SK-N-SH (cell line): ENCODE measurements at regions not wholly inside any gene's neighbourhood (a gene's known extent, or its start where the extent isn't known, plus 50 kb on each side); places are given as distances from the start of the nearest gene placed in this dataset.

ENCODE experiments used
- CTCF ChIA-PET: fragments of 300-600, 350-600 bp; formaldehyde crosslinking; extraction: SDS; loops from one replicate; lab custom pipeline; 2021; lab: Yijun Ruan, JAX
- POLR2A ChIA-PET: fragments of 350-600 bp; sonication (Branson Sonifier 250); formaldehyde crosslinking; extraction: SDS; loops from one replicate; lab custom pipeline; 2020; ENCODE audit warnings: antibody characterized with exemption, inconsistent platforms; lab: Yijun Ruan, JAX
- DNase-seq: peaks from one replicate; pipeline ENCODE4 v3.0.0; 2012
- H2AFZ ChIP-seq: fragments of 200-600 bp; sonication (generic); 2 replicates; pipeline ENCODE4 v1.8.1; 2016; ENCODE audit warnings: antibody characterized with exemption, mild to moderate bottlenecking, low read depth
- H3F3A ChIP-seq: fragments of 200-600 bp; sonication (generic); replicated peaks from 2 replicates; pipeline ENCODE3; 2016; ENCODE audit warnings: antibody characterized with exemption, mild to moderate bottlenecking; ENCODE audit not compliant: insufficient read depth
- H3K27ac ChIP-seq, 2 experiments: fragments of 200-500 bp in 1 of 2; fragments of 200-600 bp in 1 of 2; sonication (Bioruptor generic) in 1 of 2; sonication (generic), shearing (Covaris generic) in 1 of 2; 2 replicates each; pipeline versions ENCODE4 v1.5.1 to v1.6.1; 2014 to 2016; ENCODE audit warnings: low read depth in 2 of 2, inconsistent platforms in 1 of 2, low read length in 1 of 2, mild to moderate bottlenecking in 1 of 2, mixed read lengths in 1 of 2
- H3K27me3 ChIP-seq: fragments of 200-600 bp; sonication (generic), shearing (Covaris generic); 2 replicates; pipeline ENCODE4 v1.6.1; 2016; ENCODE audit warnings: mixed run types; ENCODE audit not compliant: insufficient read depth
- H3K36me3 ChIP-seq, 2 experiments: fragments of 200-500 bp in 1 of 2; fragments of 200-600 bp in 1 of 2; sonication (Bioruptor generic) in 1 of 2; sonication (generic) in 1 of 2; replicated peaks in 1 of 2; 2 replicates each; pipeline versions ENCODE3 to v1.5.1; 2014 to 2016; ENCODE audit warnings: low read length in 1 of 2, mild to moderate bottlenecking in 1 of 2; ENCODE audit not compliant: insufficient read depth in 2 of 2, control insufficient read depth in 1 of 2
- H3K4me1 ChIP-seq, 2 experiments: fragments of 200-500 bp in 1 of 2; fragments of 200-600 bp in 1 of 2; sonication (Bioruptor generic) in 1 of 2; sonication (generic), shearing (Covaris generic) in 1 of 2; 2 replicates each; pipeline versions ENCODE4 v1.5.1 to v1.6.1; 2014 to 2016; ENCODE audit warnings: low read depth in 1 of 2, low read length in 1 of 2, mixed run types in 1 of 2; ENCODE audit not compliant: insufficient read depth in 2 of 2, control insufficient read depth in 1 of 2
- H3K4me2 ChIP-seq: fragments of 200-600 bp; sonication (generic), shearing (Covaris generic); 2 replicates; pipeline ENCODE4 v1.6.1; 2017; ENCODE audit warnings: mixed run types
- H3K4me3 ChIP-seq, 2 experiments: fragments of 200-500 bp in 1 of 2; fragments of 200-600 bp in 1 of 2; sonication (Bioruptor generic) in 1 of 2; sonication (generic), shearing (Covaris generic) in 1 of 2; 2 replicates each; pipeline versions ENCODE4 v1.5.1 to v1.8.1; 2014 to 2016; ENCODE audit warnings: low read depth in 2 of 2, inconsistent platforms in 1 of 2, low read length in 1 of 2, mild to moderate bottlenecking in 1 of 2, mixed read lengths in 1 of 2, moderate library complexity in 1 of 2
- H3K79me2 ChIP-seq: fragments of 200-600 bp; sonication (generic); 2 replicates; pipeline ENCODE4 v1.8.1; 2017; ENCODE audit warnings: mild to moderate bottlenecking; ENCODE audit not compliant: insufficient read depth
- H3K9ac ChIP-seq: fragments of 200-600 bp; sonication (generic); 2 replicates; pipeline ENCODE4 v1.6.1; 2017; ENCODE audit warnings: mixed run types
- H3K9me2 ChIP-seq: fragments of 200-600 bp; sonication (generic); 2 replicates; pipeline ENCODE4 v1.6.1; 2017; ENCODE audit warnings: mixed run types
- H3K9me3 ChIP-seq: fragments of 200-600 bp; sonication (generic); 2 replicates; pipeline ENCODE4 v1.6.1; 2017; ENCODE audit warnings: mixed run types, mild to moderate bottlenecking, moderate library complexity
- H4K20me1 ChIP-seq: fragments of 200-600 bp; sonication (generic); 2 replicates; pipeline ENCODE4 v1.6.1; 2017; ENCODE audit warnings: mild to moderate bottlenecking, mixed run types; ENCODE audit not compliant: insufficient read depth
- CTCF ChIP-seq: fragments of 200-600 bp; sonication (generic); IDR thresholded peaks from 2 replicates; pipeline ENCODE4 v1.6.1; 2017; ENCODE audit warnings: antibody characterized with exemption, mild to moderate bottlenecking, moderate library complexity
- ELF1 ChIP-seq: IDR thresholded peaks from 2 replicates; pipeline ENCODE4 v1.4.0; 2012
- FOXM1 ChIP-seq: IDR thresholded peaks from 2 replicates; pipeline ENCODE4 v1.4.0; 2012; ENCODE audit warnings: low read depth, mild to moderate bottlenecking
- GABPA ChIP-seq: IDR thresholded peaks from 2 replicates; pipeline ENCODE4 v1.4.0; 2012; ENCODE audit warnings: low read depth, mild to moderate bottlenecking
- IRF3 ChIP-seq: fragments of 150-350 bp; IDR thresholded peaks from 2 replicates; pipeline ENCODE4 v1.6.1; 2016; ENCODE audit warnings: mild to moderate bottlenecking, low read depth, low read length
- JUND ChIP-seq: IDR thresholded peaks from 2 replicates; pipeline ENCODE4 v1.4.0; 2012
- MEF2A ChIP-seq: IDR thresholded peaks from 2 replicates; pipeline ENCODE4 v1.4.0; 2012; ENCODE audit warnings: low read depth, borderline replicate concordance
- NFIC ChIP-seq: IDR thresholded peaks from 2 replicates; pipeline ENCODE4 v1.4.0; 2012; ENCODE audit warnings: borderline replicate concordance
- POLR2AphosphoS5 ChIP-seq: IDR thresholded peaks from 2 replicates; pipeline ENCODE4 v1.6.1; 2012; ENCODE audit warnings: low read depth, low read length
- SMC3 ChIP-seq: IDR thresholded peaks from 2 replicates; pipeline ENCODE4 v1.6.1; 2012; ENCODE audit warnings: low read depth, low read length, improper control_type of control experiment
- TEAD4 ChIP-seq: IDR thresholded peaks from 2 replicates; pipeline ENCODE4 v1.4.0; 2012; ENCODE audit warnings: mild to moderate bottlenecking, borderline replicate concordance; ENCODE audit not compliant: insufficient read depth
- WGBS: methylation state at CpG from one replicate; pipeline ENCODE4 v1.1.6; 2017; ENCODE audit warnings: low lambda C conversion rate; 5-methylcytosine and 5-hydroxymethylcytosine counted together
- TF ChIP-seq, protein P1 (sequence below): fragments of 150-350 bp; IDR thresholded peaks from 2 replicates; pipeline ENCODE4 v1.6.1; 2017; ENCODE audit warnings: antibody characterized with exemption, low read length, low read depth, borderline replicate concordance
- TF ChIP-seq, protein P2 (sequence below): IDR thresholded peaks from 2 replicates; pipeline ENCODE4 v1.4.0; 2012; ENCODE audit warnings: low read depth, borderline replicate concordance

GRCh38 chr20:48197066-48197465, 411.8 kb upstream of the SULF2 start:
- Histone ChIP-seq H3K9ac (no peak overlapping the region), H3K9me2 (no peaks in the 10 kb centered on the region), H3K36me3 (no peaks in the 10 kb centered on the region), H3K9me3 (no peaks in the 10 kb centered on the region), H3K4me1 (peaks cover 0 to 9% of the 10 kb centered on the region in 2 experiments; a peak in 1 of 4 replicates)
- TF ChIP-seq CTCF (no peak), POLR2AphosphoS5 (no peak), NFIC (no peak), IRF3 (no peak), JUND (no peak), TEAD4 (no peak), GABPA (no peak)
- TF ChIP-seq, protein P1, sequence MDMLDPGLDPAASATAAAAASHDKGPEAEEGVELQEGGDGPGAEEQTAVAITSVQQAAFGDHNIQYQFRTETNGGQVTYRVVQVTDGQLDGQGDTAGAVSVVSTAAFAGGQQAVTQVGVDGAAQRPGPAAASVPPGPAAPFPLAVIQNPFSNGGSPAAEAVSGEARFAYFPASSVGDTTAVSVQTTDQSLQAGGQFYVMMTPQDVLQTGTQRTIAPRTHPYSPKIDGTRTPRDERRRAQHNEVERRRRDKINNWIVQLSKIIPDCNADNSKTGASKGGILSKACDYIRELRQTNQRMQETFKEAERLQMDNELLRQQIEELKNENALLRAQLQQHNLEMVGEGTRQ = no peak
- TF ChIP-seq, all 33 proteins: peak for 0
- Histone ChIP-seq H3K79me2 (no peaks in the 10 kb centered on the region), H3K27me3 (no peaks in the 10 kb centered on the region), H3K27ac (no peak overlapping the region), H3K4me3 (no peak overlapping the region), H3F3A (no peaks in the 10 kb centered on the region), H2AFZ (no peak overlapping the region), H3K4me2 (no peak overlapping the region), H4K20me1 (no peaks in the 10 kb centered on the region)
- ChIA-PET POLR2A (no interaction called here), CTCF (no interaction called here)
- DNase-seq = no peak
- 82% methylated on average over 14 of the region's 14 CpGs for WGBS

GRCh38 chr20:48196486-48196885, 411.2 kb upstream of the SULF2 start:
- no peaks in the 10 kb centered on the region for H3K79me2 ChIP-seq
- 70% methylated on average over 8 of the region's 10 CpGs for WGBS
- TF ChIP-seq, protein P2, sequence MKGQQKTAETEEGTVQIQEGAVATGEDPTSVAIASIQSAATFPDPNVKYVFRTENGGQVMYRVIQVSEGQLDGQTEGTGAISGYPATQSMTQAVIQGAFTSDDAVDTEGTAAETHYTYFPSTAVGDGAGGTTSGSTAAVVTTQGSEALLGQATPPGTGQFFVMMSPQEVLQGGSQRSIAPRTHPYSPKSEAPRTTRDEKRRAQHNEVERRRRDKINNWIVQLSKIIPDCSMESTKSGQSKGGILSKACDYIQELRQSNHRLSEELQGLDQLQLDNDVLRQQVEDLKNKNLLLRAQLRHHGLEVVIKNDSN = no peak
- TF ChIP-seq ELF1 (no peak), TEAD4 (no peak), MEF2A (no peak), NFIC (no peak), SMC3 (no peak), CTCF (no peak), FOXM1 (no peak)

More at GRCh38 chr20:48196486-48196885, 411.2 kb upstream of the SULF2 start:
- Histone ChIP-seq H3K27ac (no peak overlapping the region), H3K36me3 (no peaks in the 10 kb centered on the region), H3K27me3 (no peaks in the 10 kb centered on the region), H3K4me1 (peaks cover 0 to 4% of the 10 kb centered on the region in 2 experiments; a peak in 1 of 4 replicates), H3K9me3 (no peaks in the 10 kb centered on the region), H2AFZ (no peak overlapping the region), H3K9me2 (no peaks in the 10 kb centered on the region), H3K9ac (no peak overlapping the region), H3K4me2 (no peak overlapping the region), H3K4me3 (no peak overlapping the region), H3F3A (no peaks in the 10 kb centered on the region), H4K20me1 (no peaks in the 10 kb centered on the region)
- ChIA-PET CTCF (no interaction called here), POLR2A (no interaction called here)
- no peak for DNase-seq
